IMR-90 (cell line): ENCODE measurements at regions not wholly inside any gene's neighbourhood (a gene's known extent, or its start where the extent isn't known, plus 50 kb on each side); places are given as distances from the start of the nearest gene placed in this dataset.

ENCODE experiments used
- CEBPB ChIP-seq: IDR thresholded peaks from 2 replicates; pipeline ENCODE4 v1.6.1; 2012; ENCODE audit warnings: low read depth, low read length, improper control_type of control experiment
- CTCF ChIP-seq: conservative IDR thresholded peaks from 2 replicates; pipeline ENCODE4 v1.5.1; 2012; ENCODE audit warnings: mild to moderate bottlenecking, low read depth, low read length, improper control_type of control experiment
- MAFK ChIP-seq: IDR thresholded peaks from 2 replicates; pipeline ENCODE4 v1.6.1; 2012; ENCODE audit warnings: low read depth, low read length, improper control_type of control experiment
- MXI1 ChIP-seq: IDR thresholded peaks from 2 replicates; pipeline ENCODE4 v1.6.1; 2012; ENCODE audit warnings: low read depth, mild to moderate bottlenecking, low read length, moderate library complexity, borderline replicate concordance
- NFE2L2 ChIP-seq: fragments of 150-350 bp; IDR thresholded peaks from 2 replicates; pipeline ENCODE4 v1.6.1; 2016; ENCODE audit warnings: low read depth, mild to moderate bottlenecking, low read length
- POLR2A ChIP-seq: IDR thresholded peaks from 2 replicates; pipeline ENCODE4 v1.6.1; 2012; ENCODE audit warnings: mild to moderate bottlenecking, low read depth, low read length
- RAD21 ChIP-seq: IDR thresholded peaks from 2 replicates; pipeline ENCODE4 v1.6.1; 2012; ENCODE audit warnings: low read length, improper control_type of control experiment
- RCOR1 ChIP-seq: IDR thresholded peaks from 2 replicates; pipeline ENCODE4 v1.6.1; 2012; ENCODE audit warnings: mild to moderate bottlenecking, low read length, improper control_type of control experiment; ENCODE audit not compliant: insufficient replicate concordance
- RFX5 ChIP-seq: IDR thresholded peaks from 2 replicates; pipeline ENCODE4 v1.8.0; 2012; ENCODE audit warnings: low read depth, mild to moderate bottlenecking, low read length, moderate library complexity
- SMC3 ChIP-seq: fragments of 150-350 bp; IDR thresholded peaks from 2 replicates; pipeline ENCODE4 v1.6.1; 2016; ENCODE audit warnings: low read depth, mild to moderate bottlenecking, antibody characterized with exemption, low read length, moderate library complexity
- USF2 ChIP-seq: fragments of 150-350 bp; IDR thresholded peaks from 2 replicates; pipeline ENCODE4 v1.6.1; 2017; ENCODE audit warnings: mild to moderate bottlenecking, antibody characterized with exemption, low read length, low read depth

DNA sequence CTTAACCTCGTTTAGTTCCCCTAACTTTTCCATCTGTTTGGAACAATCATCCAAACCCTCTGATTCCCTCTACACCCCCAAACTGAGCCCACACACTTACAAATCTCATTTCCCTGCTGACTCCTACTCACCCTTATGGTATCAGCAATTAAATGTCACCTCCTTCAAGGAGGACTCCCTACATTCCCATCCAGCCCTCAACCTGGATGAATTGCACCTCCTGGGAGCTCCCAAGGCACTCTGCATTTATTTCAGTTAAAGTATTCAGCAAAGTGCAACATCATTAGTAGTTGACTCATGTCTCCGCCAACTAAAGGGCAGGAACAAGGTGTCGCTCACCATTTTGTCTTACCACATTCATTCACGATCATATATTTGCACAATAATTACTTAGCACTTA is 353.5 kb downstream of the TMEM114 start:
- TF ChIP-seq CTCF (no peak), NFE2L2 (no peak), SMC3 (no peak), POLR2A (no peak), CEBPB (no peak), RAD21 (no peak), RCOR1 (no peak), RFX5 (no peak), MXI1 (no peak), USF2 (no peak), MAFK (no peak)
